ENCODE measurements at regions not wholly inside any gene's neighbourhood (a gene's known extent, or its start where the extent isn't known, plus 50 kb on each side); places are given as distances from the start of the nearest gene placed in this dataset.
A peak's percentile ranks its signal among the peaks of the same experiment; 100 is the strongest.

DNA sequence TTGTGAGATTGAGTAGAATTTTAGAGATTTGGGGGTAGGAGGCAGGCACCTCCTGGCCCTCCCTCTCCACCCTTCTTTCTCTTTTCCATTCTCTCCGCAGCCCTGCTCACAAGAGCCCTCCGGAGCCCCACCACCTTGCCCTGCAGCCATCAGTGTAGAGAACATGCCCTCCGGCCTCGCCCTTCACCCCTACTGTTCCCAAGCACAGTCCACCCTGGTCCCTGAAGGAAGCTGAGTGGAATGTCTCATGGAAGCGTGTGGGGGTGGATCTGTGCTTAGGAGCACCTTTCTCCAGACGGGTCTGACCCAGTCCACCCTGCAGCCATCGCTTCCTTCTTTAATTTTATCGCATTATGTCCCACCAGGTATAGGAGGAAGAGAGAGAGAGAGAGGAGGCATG is 267.1 kb downstream of the NSG2 start:
- DNase-seq = no peak

DNA sequence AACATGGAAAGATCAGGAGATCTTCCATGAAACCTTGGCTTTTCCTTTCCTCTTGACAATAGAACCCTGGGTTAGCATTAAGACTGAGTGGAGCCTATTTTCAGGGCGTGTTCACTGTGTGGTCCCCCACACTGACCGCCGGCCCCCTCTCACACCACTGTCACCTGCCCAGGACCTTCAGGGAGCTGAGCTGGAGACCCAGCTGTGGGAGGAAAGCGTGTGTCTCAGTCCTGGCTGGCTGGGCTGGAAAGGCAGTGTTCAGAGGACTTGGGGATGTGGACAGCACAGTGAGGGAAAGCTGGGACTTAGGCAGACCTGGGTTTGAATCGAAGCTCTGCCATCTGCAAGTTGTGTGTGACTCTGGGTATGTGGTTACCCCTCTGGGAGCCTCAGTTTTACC is 268.1 kb downstream of the NSG2 start:
- no peak for DNase-seq

DNA sequence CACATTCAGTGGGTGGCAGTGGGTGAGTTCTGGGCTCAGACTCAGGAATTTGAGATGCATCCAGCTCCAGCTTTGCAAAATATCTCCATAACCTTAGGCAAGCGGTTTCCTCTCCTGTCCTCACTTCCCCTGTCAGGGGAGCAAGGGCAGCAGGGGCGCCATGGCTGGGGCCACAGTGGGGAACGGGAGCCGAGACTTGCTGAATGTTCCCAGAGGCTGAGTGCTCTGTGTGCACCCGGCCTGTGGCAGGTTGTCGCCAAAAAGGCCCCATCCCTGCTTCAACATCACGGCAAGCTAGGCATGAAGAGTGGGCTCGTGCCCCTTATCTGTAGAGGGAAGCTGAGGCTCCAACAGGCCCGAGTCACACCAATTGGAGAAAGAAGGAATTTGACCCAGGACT is 268.8 kb downstream of the NSG2 start:
- DNase-seq = no peak

DNA sequence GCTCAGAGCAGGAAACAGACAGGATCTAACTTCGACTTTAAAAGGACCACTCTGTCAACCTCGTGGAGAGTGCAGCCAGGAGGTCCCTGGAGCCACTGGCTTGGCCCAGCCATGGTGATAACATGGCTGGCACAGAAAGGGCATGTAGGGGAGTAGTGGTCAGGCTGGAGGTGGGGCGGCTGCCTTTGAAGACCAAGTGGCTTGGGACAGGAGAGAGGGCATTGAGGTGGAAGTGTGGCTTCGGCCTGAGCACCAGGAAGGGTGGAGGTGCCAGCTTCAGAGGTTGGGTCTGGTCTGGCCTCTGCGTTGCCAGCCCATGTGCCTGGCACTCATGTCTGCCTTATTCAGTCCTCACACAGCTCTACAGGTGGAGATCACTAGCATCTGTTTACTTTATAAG is 270.0 kb downstream of the NSG2 start:
- DNase-seq = no peak

DNA sequence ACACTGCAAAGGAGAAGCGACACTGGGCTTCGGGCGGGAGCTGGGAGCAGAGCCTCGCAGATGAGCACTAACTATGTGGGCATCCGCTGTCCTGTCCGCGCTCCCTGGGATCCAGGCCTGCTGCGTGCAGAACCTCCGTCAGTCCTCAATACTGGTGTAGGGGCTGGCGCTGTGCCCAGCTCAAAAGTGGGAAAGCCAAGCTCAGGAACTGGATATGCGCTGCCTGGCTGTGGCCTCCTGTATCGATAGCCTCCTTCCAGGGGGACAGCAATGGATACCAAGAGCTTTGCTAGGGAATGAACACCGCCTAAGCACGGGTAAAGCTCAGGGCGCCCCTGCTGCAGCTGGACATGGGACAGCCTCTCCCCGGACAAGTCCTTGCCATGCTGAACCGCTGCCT is 270.4 kb downstream of the NSG2 start:
- DNase-seq = no peak

DNA sequence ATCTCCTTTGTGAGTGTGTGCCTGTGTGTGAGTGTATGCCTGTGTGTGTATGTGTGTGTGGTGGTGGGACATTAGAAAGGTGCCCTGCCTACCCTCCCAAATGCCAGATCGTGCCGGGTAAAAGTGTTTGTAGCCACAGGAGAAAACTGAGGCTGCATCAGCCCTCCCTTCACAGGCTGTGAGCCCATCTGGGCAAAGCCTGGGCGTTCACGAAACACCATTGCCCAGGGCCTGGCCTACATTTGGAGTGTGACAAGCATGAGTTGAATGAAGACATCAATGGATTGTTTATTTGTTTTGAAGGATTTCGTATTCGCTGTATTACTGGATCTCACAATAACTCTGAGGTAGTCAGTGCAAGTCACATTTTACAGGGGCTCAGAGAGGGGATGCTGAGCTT is 270.8 kb downstream of the NSG2 start:
- DNase-seq = no peak

DNA sequence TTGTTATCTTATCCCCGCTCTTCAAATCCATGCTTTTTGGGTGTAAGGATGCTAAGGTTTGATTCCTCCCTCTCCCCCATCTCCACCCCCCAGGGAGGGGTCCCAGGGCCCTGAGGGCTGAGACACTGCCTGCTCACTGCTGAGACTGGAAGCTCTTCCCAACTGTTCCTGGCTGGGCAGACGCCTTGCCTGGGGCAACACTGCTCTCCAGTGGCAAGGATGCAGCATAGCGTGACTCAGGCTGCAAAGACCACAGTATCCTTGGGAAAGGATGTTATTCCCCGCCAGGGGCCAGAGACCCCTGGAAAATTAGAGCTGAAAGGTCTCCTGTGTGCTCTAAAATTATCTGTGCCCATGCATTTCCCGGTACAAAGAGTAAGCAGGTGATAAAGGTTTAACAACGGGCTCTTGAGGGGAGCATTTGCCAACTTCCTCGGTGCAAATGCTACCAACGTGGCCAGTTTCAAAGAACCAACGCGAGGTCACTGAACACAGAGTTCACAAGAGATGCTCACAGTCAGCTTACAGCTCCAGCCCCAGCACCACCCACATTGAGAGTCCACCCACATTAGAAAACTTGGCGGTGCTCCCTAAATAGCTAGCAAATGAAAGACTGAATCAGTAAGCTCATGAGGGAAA is 271.9 kb downstream of the NSG2 start:
- DNase-seq = no peak

DNA sequence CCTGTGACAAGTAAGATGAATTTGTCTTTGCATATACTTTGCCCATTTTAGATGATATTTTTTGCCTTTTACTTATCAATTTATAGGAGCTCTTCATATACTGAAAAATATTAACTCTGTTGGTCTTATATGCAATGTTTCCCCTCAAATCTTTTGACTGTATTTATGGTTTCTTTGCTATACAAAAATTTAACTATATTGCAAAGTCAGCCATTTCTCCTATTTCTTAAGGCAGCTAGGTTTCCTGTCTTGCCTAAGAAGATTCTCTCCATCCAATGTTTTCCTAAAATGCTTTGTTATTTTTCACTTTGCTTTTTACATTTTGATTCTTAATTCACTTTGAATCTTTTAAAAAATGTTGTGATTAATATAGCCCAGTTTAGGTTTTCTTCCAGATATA is 273.1 kb downstream of the NSG2 start:
- no peak for DNase-seq

DNA sequence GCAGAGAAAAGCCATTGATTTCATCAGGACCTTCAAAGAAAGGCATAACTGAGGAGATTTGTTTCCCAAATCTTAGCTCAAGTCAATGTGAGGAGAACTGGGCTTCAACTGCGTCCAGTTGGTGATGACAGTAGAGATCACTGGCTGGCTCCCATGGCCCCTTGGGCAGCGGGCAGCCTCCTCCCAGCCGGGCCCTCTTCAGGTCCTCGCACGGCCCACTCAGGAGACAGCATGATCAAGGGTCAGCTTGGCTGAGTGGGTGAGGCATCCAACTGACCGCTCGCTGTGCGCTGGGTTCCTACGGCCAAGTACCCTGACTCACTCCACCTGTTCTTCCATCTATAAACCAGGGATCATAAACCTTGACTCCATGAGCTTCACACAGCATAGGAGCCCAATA is 274.0 kb downstream of the NSG2 start:
- DNase-seq = no peak

DNA sequence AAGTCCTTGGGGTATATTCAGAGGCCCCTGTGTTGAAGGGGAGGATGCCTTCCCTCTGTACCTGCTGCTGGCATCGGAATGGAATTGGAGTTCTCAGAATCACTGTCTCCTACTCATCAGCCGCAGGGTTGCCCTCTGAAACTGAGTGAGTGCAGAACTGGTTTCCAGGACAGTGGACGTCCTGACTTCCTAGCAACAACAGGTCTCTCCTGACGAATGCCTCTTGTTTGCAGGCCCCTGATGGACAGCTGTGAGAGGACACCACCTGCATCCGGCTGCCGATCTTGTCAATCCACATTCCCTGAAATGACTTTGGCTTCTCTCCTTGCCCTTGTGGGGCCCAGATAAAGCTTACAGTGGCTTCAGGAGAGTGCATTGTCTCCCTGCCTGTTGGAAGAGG is 274.5 kb downstream of the NSG2 start:
- no peak for DNase-seq

DNA sequence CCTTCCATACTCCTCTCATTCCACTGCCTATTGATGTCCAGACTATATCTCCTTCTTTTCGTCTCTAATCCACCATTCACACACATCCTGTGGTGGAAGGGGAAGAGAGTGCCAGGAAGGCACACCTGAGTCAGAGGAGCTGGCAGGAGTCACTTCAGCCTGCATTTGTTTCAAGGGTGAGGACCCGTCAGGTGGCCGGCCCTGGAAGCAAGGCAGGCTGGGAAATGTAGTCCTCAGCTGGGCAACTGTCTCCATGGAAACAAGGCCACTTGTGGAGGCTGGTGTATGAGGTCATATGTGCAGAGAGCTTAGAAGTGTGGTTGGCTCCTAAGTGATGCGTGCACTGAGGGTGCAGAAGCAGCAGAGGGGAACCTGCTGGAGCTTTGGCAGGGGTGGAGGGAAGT is 278.4 kb downstream of the NSG2 start:
- no peak for DNase-seq

DNA sequence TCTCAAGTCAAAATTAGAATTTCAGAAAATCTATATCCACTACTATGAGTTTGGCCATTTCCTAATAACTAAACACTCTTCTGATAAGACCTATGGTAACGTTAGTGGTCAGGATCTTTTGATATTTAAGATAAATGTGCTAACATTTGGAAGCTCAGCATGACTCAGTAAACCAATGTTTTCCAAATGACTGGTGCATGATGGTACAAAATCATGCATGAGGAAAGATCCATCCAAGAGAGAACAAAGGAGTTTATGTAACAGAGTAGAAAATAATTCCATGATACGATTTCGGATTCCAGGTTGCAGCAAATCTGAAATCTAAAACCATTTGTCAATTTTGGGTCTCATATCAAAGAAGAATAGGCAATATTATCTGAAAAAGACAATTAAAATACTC is 279.2 kb downstream of the NSG2 start:
- DNase-seq = no peak

DNA sequence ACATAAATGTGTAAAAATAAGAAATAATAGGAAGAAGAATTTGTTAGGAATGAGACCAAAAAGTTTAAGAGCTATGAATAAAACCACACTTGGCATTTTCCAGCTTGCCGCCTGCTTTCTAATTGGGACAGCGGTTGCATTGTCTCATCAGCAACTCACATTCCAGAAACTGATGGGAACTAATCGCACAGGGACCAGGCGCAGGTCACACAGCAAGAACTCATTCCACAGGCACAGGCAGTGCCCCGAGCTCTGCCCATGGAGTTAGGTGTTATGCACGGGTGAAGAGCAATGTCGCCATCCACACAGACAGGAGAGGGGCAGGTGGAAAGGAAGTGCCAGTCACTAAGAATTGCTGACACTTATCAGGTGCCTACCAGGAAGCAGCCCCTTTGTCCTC is 279.9 kb downstream of the NSG2 start:
- DNase-seq = no peak

DNA sequence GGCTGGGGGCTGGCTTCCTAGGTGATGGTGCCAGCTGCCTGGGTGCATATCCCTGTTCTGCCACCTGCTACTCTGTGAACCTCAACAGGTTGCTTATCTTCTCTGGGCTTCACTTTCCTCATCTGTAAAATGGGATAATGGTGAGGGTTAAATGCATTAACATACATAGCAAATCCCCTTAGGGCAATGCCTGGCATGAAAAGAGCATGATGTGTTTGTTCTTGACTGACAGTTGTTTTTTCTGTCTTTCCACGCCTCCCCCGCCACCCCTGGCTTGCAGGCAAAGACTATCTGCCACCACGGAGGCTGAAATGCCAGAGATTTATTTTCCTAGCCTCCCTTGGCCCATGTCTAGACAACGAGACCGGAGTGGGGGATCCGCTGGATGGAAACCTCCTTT is 280.5 kb downstream of the NSG2 start:
- DNase-seq = no peak

DNA sequence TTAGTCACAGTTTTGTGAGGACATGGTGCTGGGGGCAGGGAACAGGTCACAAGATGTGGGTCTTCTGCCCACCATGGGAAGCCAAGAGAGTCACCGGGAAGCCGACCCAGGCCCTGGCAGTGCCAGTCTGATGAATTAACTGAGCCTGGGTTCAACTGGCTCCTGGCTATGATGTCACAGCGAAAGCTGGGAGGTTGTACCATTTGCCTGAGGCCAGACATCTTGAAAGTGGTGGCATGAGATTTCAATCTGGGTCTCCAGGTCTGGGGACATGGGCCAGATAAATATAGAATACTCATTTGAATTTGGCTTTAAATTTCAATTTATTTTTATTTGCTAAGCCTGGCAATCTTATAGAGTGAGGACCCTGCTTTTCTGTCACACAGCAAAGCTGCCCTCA is 280.9 kb downstream of the NSG2 start:
- no peak for DNase-seq

DNA sequence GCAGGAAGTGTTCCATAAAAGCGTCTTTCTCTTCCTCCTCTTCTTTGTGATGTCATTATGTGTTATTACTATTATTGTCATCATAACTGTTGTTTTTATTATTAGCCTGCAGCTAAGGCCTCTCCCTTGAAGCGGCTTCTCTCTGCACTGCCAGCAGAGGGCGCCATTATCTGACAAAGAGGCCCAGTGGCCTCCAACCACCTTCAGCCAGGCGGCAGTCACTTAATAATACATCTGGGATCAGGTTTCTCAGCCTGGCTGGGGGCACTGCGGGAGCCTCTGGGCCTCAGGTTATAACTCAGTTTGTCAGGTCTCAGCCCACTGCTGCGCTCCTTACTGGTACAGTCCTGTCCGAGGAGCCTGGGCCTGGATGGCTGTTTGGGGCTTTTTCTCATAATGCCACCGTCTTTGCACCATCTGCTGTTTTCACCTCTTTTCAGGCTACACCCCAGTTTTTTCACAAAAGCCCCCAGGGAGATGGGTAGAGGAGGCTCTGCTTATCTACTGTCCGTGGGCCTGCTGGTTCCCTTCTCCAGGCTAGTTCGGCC is 281.9 kb downstream of the NSG2 start:
- DNase-seq = peak; percentile 28

DNA sequence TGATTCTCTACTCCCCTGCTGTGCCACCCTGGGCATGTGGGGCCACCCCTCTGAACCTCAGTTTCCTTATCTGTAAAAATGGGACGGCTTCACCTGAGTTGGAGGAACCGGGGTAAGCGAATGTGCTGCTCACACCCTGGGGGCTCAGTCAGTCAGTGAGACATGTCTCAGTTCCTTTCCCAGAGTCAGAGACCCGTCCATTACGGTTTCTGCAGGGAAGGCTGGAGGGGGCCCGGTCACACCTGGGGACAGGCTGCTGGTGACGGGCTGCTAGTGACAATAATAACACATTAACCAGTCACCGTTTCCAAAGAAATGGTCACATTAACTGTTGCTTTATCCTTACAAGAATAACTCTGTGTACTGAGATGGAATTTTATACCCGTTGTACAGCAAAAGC is 282.4 kb downstream of the NSG2 start:
- DNase-seq = no peak

DNA sequence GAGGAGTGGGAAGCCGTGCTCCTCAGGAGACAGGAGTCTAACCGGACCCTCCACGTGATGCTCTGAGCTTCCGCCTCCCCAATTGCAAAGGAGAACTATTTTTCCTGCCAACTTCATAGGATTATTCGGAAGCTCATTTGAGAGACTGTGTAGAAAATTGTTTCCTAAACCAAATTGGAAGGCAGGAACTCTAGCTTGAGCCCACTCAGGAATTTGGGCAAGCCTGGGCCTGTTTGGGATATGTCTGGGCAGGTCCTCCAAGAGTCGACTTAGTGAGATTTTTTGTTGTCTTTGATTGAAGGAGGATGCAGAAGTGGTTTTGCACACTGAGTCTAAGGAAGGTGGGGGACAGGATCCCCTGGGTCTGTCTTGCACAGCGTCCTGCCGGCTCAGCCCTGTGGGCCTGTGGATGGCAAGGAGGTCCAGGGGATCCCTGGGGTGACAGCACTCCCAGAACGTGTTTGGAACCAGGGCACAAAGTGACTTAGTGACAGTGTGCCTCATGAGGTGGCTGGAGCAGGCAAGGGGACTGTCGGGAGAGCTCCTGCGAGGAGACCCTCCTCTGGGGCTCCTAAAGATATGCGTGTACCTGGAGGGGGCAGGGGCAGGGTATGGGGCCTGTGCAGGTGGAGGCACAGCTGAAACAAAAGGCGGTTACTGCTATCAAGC is 283.3 kb downstream of the NSG2 start:
- no peak for DNase-seq

DNA sequence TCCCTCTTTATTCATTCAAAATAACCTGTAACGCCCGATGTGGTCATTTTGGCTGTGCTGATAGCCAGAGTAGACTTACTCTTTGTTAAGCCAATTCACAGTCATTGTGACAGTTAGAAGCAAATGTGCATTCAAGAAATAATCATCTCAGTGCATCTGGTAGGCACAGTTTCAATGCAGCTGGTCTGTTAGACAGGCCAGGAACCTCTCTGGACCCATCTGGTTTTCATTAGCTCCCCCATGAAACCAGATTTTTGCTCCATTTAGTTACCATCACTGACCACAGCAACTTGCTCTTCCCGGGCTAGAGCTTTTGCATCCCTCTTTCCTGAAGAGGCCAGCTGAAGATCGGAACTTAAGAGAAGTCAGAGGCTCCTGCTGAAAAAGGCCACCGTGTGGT is 284.2 kb downstream of the NSG2 start:
- no peak for DNase-seq

DNA sequence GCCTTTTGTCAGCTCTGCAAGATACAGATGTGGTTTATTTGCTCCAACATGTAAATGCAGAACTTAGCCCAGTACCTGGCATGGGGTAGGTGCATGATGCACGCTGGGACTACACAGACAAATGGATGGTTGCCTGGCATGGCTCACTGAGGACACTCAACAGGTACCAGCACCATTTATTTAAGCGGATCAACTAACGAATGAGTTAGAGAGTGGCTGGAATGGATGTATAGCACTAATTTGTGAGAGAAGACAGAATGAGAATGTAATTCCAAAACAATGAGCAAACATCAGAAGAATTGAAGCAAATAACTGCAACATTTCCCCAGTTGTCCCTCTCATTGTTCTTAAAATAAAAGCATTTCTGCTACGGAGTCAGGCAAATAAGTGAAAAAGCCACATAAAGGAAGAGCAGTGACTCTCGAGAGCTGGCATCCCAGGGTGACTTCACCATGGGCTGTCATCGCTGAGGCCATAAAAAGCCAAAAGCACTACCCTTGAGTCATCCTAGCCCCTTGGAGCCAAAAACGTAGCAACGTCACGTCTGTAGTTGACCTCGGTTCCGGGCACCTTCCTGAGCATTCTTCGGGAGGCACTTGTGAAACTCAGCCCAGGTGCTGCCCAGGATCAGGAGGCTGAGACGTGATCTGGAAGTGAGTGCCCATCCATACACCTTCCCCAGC is 290.3 kb downstream of the NSG2 start:
- DNase-seq = no peak

DNA sequence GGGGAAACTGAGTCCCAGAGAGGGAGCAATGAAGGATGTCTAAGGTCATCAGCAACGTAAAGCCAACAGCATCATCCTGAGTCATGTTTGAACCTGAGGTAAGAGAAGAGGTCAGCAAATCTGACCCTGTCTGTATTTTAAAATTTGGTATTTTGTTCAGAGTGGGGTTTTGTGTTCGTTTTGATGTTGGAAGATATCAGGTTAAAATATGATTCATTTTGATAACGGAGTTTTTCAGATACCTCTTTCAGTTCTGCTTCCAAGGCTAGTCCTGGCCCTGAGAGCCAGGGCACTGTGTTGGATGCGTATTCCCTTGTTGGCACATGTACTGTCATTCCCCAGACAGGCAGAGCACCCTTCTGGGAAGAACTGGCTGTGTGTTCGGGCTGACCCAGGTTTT is 291.0 kb downstream of the NSG2 start:
- no peak for DNase-seq

DNA sequence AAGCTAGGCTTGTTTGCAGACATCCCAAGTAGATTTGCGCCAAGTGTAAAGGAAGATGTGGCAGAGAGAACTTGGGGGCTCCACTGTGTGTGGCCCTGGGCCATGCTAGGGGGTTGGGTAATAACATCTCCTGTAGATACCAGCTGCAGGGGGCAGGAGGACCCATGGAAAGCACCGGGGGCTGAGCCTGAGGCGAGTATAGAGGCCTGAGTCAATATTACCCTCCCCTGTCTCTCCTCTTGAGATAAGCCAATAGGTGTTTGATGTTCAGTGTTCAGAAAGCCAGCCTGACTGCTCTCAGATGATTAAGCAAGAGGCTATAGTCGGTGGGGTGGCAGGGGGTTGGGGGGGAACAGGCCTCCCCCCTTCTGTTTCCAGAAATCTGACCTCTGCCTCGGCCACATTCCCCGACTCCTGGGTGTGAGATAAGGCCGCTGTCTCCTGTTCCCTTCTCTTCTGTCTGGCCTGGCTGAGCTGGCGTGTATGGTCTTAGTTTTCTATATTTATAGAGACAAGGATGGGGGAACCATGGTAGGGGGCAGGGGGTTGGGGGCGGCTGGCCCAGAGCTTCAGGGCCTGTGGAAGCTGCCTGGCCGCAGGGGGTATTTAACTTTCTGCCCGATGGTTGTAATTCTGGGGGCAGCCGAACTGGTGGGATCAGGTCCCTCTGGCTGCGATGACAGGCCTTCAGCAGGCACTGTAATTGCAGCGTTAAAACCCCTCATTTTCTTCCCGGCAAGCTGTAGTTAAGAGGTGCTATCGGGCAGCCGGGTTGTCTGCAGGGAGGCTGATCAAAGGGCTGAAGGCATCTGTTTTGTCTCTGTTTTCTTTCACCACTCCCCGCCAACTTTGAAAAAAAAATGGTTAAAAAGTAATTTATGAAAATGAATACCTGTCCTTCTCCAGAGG is 292.0 kb downstream of the NSG2 start:
- no peak for DNase-seq

Data from CD4-positive, alpha-beta T cell treated with Interleukin-21 for 1 hour (primary cell).